Thymus (tissue), 11 donors: ENCODE measurements at regions not wholly inside any gene's neighbourhood (a gene's known extent, or its start where the extent isn't known, plus 50 kb on each side); places are given as distances from the start of the nearest gene placed in this dataset.

Experiments used
- DNase-seq, 9 donors: peaks; one replicate each; pipeline ENCODE4 v3.0.0-alpha.2; 2013; ENCODE audit warnings: low spot score in 9 of 9, low read depth in 6 of 9, missing footprints in 1 of 9
- H3K27ac ChIP-seq, 2 donors: one replicate each; pipeline ENCODE4 v1.5.1; 2013; ENCODE audit warnings: control low read depth in 1 of 2, low read depth in 1 of 2, low read length in 1 of 2, mild to moderate bottlenecking in 1 of 2, moderate library complexity in 1 of 2
- H3K27me3 ChIP-seq, 2 donors: one replicate each; pipeline ENCODE4 v1.5.1; 2013; ENCODE audit warnings: low read length in 1 of 2; ENCODE audit not compliant: control insufficient read depth in 2 of 2, insufficient read depth in 1 of 2
- H3K36me3 ChIP-seq, 2 donors: one replicate each; pipeline ENCODE4 v1.5.1; 2013; ENCODE audit warnings: low read length in 1 of 2, mild to moderate bottlenecking in 1 of 2, moderate library complexity in 1 of 2; ENCODE audit not compliant: control insufficient read depth in 2 of 2, insufficient read depth in 2 of 2
- H3K4me1 ChIP-seq, 2 donors: one replicate each; pipeline ENCODE4 v1.5.1; 2013; ENCODE audit warnings: low read length in 2 of 2; ENCODE audit not compliant: control insufficient read depth in 2 of 2, insufficient read depth in 2 of 2
- H3K4me3 ChIP-seq, 2 donors: one replicate each; pipeline ENCODE4 v1.5.1; 2013; ENCODE audit warnings: low read length in 2 of 2, control low read depth in 1 of 2, mild to moderate bottlenecking in 1 of 2
- H3K9me3 ChIP-seq, 2 donors: one replicate each; pipeline ENCODE4 v1.5.1; 2013; ENCODE audit warnings: low read length in 1 of 2, mild to moderate bottlenecking in 1 of 2; ENCODE audit not compliant: control insufficient read depth in 2 of 2, insufficient read depth in 1 of 2
- WGBS: extraction: QIAGEN DNeasy Blood & Tissue Kit; methylation state at CpG from one replicate; pipeline ENCODE4 v1.1.7; 2013; 5-methylcytosine and 5-hydroxymethylcytosine counted together
- donor health status: healthy.

DNA sequence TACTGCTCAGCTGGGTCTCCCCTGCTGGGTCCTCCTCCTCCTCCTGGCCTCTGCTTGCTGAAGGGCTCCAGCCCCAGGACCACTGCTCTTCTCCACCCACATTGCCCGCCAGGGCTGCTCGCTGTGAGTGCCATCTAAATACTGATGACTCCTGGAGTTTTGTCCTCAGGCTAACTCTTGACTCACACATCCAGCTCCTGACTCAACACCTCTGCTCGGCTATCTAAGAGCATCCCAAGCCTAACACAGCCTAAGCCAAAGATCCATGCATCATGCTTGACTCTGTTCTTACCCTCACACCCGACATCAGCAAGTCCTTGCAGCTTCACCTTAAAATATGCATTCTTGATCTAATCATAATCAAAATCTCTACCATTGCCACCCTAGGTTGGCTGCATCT, 260.2 kb downstream of the KLF13 start:
- 95% methylated on average over 4 of the region's 4 CpGs for WGBS
- no peak for DNase-seq

DNA sequence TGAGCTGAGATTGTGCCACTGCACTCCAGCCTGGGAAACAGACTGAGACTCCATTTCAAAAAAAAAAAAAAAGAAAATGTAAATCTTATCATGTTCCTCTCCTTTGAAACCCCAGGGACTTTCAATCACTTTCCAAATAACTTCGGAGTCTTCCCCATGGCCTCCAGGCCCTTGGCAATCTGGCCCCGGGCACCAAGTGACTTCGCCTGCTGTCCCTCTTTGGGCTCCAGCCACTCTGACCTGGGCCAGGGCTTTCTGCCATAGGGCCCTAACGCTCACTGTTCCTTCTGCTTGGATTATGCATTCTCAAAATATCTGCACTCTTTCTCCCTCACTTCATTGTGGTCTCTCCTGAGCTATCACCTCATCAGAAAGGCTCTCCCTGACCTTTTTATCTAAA, 260.9 kb downstream of the KLF13 start:
- no peak overlapping the region for H3K4me3 ChIP-seq
- WGBS, result 95% methylated on average over 4 of the region's 4 CpGs
- no peaks in the 10 kb centered on the region for H3K4me1 ChIP-seq
- no peaks in the 10 kb centered on the region for H3K9me3 ChIP-seq
- H3K36me3 ChIP-seq, result no peaks in the 10 kb centered on the region
- peaks cover 0 to 2% of the 10 kb centered on the region in 2 donors for H3K27me3 ChIP-seq
- H3K27ac ChIP-seq, result no peak overlapping the region
- DNase-seq, result no peak

More for the DNA sequence above, 260.2 kb downstream of the KLF13 start:
- Histone ChIP-seq H3K27me3 (peaks cover 0 to 2% of the 10 kb centered on the region in 2 donors), H3K36me3 (no peaks in the 10 kb centered on the region), H3K27ac (no peak overlapping the region), H3K9me3 (no peaks in the 10 kb centered on the region), H3K4me3 (no peak overlapping the region), H3K4me1 (no peaks in the 10 kb centered on the region)

DNA sequence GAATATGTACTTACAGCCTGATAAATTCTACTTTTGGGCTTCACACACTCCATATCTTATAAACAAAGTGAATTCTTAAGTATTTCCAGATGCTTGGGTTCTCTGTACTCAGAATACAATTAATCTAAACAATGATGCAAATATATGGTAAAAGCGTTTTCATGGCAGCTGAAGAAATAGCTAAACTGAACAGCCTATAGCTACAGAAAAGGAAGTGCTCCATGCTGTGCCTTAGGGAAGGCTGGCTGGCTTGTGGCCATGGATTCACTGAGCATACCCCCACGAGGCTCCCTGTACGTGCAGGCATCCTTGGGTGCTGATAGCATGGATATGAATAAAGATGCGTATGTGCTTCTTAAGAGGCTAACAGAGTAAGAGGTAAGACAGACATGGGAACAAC, 264.0 kb downstream of the KLF13 start:
- no peak for DNase-seq
- peaks cover 0 to 2% of the 10 kb centered on the region in 2 donors for H3K27me3 ChIP-seq
- H3K4me3 ChIP-seq, result no peak overlapping the region
- no peaks in the 10 kb centered on the region for H3K4me1 ChIP-seq
- 89% methylated on average over 4 of the region's 4 CpGs for WGBS
- no peaks in the 10 kb centered on the region for H3K9me3 ChIP-seq
- no peaks in the 10 kb centered on the region for H3K36me3 ChIP-seq
- no peak overlapping the region for H3K27ac ChIP-seq

DNA sequence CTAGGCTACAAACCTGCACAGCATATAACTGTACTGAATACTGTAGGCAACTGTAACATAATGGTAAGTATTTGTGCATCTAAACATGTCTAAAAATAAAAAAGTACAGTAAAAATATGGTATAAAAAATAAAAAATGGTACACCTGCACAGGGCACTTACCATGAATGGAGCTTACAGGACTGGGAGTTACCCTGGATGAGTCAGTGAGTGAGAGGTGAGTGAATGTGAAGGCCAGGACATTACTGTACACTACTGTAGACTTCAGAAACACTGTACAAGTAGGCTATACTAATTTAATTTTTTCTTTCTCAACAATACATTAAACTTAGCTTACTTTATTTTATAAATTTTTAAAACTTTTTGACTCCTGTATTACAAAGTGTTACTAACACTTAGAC, 265.3 kb downstream of the KLF13 start:
- H3K4me1 ChIP-seq, result no peaks in the 10 kb centered on the region
- H3K27ac ChIP-seq, result no peak overlapping the region
- no peak overlapping the region for H3K4me3 ChIP-seq
- H3K27me3 ChIP-seq, result no peaks in the 10 kb centered on the region
- H3K36me3 ChIP-seq, result no peaks in the 10 kb centered on the region
- DNase-seq, result no peak
- H3K9me3 ChIP-seq, result no peaks in the 10 kb centered on the region

DNA sequence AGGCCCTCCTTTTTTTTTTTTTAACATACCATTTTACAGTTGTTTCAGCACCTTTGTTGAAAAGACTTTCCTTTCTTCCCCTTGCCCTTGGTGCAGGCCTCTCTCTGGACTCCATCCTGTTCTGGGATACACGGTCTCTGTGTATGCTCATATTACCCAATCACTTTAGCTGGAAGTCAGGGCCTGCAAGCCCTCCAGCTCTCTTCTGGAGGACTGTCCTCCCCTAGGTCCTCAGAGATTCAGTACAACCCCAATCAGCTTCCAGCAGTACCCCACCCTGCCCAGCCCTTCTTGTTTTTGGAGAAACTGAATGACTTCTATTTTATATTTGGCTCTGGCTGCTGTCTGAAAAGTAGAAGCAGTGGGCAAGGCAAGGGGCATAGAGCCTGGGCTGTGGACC, 270.8 kb downstream of the KLF13 start:
- Histone ChIP-seq H3K27ac (no peak overlapping the region), H3K4me3 (no peak overlapping the region), H3K9me3 (no peaks in the 10 kb centered on the region), H3K36me3 (no peaks in the 10 kb centered on the region), H3K27me3 (no peaks in the 10 kb centered on the region), H3K4me1 (no peaks in the 10 kb centered on the region)
- WGBS, result 100% methylated on average over 1 of the region's 1 CpG
- no peak for DNase-seq

DNA sequence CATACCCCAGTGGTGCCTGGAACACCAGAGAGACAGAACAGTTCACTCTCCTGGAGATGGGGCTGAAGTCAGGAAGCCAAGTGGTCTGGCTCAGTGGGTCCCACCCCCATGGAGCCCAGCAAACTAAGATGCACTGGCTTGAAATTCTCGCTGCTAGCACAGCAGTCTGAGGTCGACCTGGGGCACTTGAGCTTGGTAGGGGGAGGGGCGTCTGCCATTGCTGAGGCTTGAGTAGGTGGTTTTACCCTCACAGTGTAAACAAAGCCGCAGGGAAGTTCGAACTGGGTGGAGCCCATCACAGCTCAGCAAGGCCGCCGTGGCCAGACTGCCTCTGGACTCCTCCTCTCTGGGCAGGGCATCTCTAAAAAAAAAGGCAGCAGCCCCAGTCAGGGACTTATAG, 272.0 kb downstream of the KLF13 start:
- H3K4me3 ChIP-seq, result no peak overlapping the region
- no peaks in the 10 kb centered on the region for H3K4me1 ChIP-seq
- DNase-seq, result no peak
- no peaks in the 10 kb centered on the region for H3K9me3 ChIP-seq
- no peaks in the 10 kb centered on the region for H3K36me3 ChIP-seq
- H3K27me3 ChIP-seq, result no peaks in the 10 kb centered on the region
- WGBS, result 34% methylated on average over 7 of the region's 7 CpGs
- H3K27ac ChIP-seq, result no peak overlapping the region

DNA sequence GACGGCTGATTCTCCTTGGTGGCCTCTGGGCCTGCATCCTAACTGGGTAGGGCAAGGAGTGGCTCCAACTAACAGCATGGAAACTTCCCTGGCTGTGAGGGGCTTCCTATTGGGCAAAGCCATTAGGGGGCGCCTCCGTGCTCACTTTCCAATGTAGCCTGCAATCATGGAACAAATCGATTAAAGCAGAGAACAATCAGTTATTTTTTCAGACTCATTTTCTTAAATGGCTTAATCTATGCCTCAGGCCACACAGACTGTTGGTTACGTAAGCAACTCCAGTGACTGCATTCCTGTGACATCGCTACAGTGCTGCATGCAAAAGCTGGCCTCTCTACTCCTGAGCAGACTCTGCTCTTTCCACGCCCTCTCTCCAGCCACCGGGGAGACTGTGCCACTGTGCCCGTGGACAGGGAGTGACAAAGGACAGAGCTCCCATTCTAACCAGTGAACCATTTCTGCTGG, 278.9 kb downstream of the KLF13 start:
- H3K27ac ChIP-seq, result no peak overlapping the region
- DNase-seq, result no peak
- no peaks in the 10 kb centered on the region for H3K36me3 ChIP-seq
- H3K4me3 ChIP-seq, result no peak overlapping the region
- no peaks in the 10 kb centered on the region for H3K9me3 ChIP-seq
- WGBS, result 90% methylated on average over 9 of the region's 9 CpGs
- H3K27me3 ChIP-seq, result no peaks in the 10 kb centered on the region
- H3K4me1 ChIP-seq, result no peaks in the 10 kb centered on the region

DNA sequence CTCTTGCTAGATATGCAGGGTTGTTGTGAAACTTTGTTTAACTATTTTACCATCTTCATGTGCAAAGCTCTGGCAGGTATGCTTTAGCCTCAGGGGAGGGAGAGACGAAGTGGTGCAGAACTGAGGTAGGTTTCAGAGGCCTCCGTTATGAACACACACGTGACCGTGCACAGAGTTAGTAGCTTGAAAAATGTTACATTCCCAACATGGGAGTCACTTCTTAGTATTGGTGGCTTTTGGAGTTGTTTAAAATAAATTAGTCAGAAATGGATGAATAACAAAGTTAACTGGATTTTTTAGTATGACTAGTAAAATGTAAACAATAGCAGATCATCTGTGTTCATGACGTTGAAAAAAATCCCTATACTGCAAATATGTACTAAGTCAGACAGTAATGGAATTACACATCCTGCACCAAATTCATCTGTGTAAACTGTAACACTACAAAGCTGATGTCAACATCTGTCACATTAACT, 279.6 kb downstream of the KLF13 start:
- WGBS, result 96% methylated on average over 5 of the region's 5 CpGs
- Histone ChIP-seq H3K27ac (no peak overlapping the region), H3K4me1 (no peaks in the 10 kb centered on the region)

DNA sequence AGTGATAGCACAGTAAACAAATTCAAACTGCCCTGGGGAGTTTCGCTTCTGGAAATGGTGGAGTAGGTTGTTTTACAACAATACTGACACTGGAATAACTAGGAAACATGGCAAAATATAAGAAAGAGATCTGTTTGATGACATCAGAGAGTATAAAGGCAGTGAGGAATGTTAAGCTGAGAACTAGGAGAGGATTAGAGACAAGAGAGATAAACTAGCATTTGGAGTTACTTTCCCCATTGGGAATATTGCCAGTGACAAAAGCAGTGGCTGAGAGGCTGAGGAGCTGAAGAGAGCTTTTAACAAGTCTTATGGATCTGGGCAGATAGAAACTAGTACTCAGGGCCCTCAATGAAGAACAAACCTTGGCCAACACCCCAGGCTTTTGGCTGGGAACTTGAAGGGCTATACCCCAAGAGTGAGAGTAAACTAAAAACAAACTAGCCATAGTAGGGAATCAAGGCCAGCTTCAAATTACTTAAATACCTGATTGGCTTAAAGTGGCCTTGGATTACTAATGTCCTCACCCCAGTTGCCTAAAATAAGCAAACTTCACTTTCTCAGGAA, 280.4 kb downstream of the KLF13 start:
- no peak overlapping the region for H3K27ac ChIP-seq
- no peak overlapping the region for H3K4me3 ChIP-seq
- DNase-seq, result no peak
- no peaks in the 10 kb centered on the region for H3K4me1 ChIP-seq
- H3K27me3 ChIP-seq, result no peaks in the 10 kb centered on the region
- no peaks in the 10 kb centered on the region for H3K36me3 ChIP-seq
- H3K9me3 ChIP-seq, result no peaks in the 10 kb centered on the region
- WGBS, result 95% methylated on average over 1 of the region's 1 CpG

More for the DNA sequence above, 279.6 kb downstream of the KLF13 start:
- Histone ChIP-seq H3K27me3 (no peaks in the 10 kb centered on the region), H3K36me3 (no peaks in the 10 kb centered on the region), H3K9me3 (no peaks in the 10 kb centered on the region), H3K4me3 (no peak overlapping the region)
- no peak for DNase-seq
